ENCODE measurements at regions not wholly inside any gene's neighbourhood (a gene's known extent, or its start where the extent isn't known, plus 50 kb on each side); places are given as distances from the start of the nearest gene placed in this dataset.

- TF ChIP-seq EZH2 (IDR thresholded peaks at IDR 0.05) (no peak), CTCF (IDR thresholded peaks at IDR 0.05 in 2 of 3, conservative IDR thresholded peaks at IDR 0.05 in 1 of 3; ENCODE audit: borderline replicate concordance in 1 of 3, insufficient read depth in 1 of 3, low read depth in 2 of 3, low read length in 2 of 3) (no peak), SP1 (IDR thresholded peaks at IDR 0.05; ENCODE audit: low read depth) (no peak), POLR2AphosphoS5 (IDR thresholded peaks at IDR 0.05; ENCODE audit: low read depth, low read length) (no peak), YY1 (IDR thresholded peaks at IDR 0.05; ENCODE audit: extremely low read depth, insufficient replicate concordance, low read depth, low read length) (no peak), POLR2A (IDR thresholded peaks at IDR 0.05; ENCODE audit: borderline replicate concordance, extremely low read depth, insufficient read depth, insufficient read length) (no peak), SRF (IDR thresholded peaks at IDR 0.05; ENCODE audit: low read depth) (no peak), MAX (IDR thresholded peaks at IDR 0.05) (no peak), CEBPB (IDR thresholded peaks at IDR 0.05; ENCODE audit: low read depth) (no peak), RAD21 (IDR thresholded peaks at IDR 0.05; ENCODE audit: low read depth) (no peak), JUND (IDR thresholded peaks at IDR 0.05) (no peak), ATF3 (IDR thresholded peaks at IDR 0.05) (no peak)
These were observed 50.4 kb upstream of the C11orf87 start for GRCh38 chr11:109371444-109372176.
